A673 (cell line): ENCODE measurements at regions not wholly inside any gene's neighbourhood (a gene's known extent, or its start where the extent isn't known, plus 50 kb on each side); places are given as distances from the start of the nearest gene placed in this dataset.

Experiments
- BruUV-seq: library from RNA; stranded (reverse); fragments of 400-500 nt; replicated peaks from 2 replicates; lab custom pipeline; 2021; lab: Mats Ljungman, UMichigan
- CTCF ChIA-PET: fragments of 300-600 bp; sonication (Branson Sonifier 250); formaldehyde crosslinking; loops from one replicate; lab custom pipeline; 2022; ENCODE audit warnings: antibody characterized with exemption; lab: Charles Lee
- POLR2A ChIA-PET: fragments of 300-600 bp; sonication (Branson Sonifier 250); formaldehyde crosslinking; loops from one replicate; lab custom pipeline; 2022; ENCODE audit warnings: antibody characterized with exemption; ENCODE audit not compliant: low non-redundant PET; lab: Charles Lee
- DNase-seq: peaks from one replicate; pipeline ENCODE4 v3.0.0-alpha.2; 2015; ENCODE audit warnings: low spot score
- H3K27ac ChIP-seq: fragments of 200-600 bp; sonication (generic); 2 replicates; pipeline ENCODE4 v1.5.1; 2016; ENCODE audit warnings: mixed run types, low read depth, mild to moderate bottlenecking, mixed read lengths, antibody characterized with exemption, low read length; ENCODE audit not compliant: poor library complexity, severe bottlenecking
- H3K27me3 ChIP-seq: fragments of 200-600 bp; sonication (generic); replicated peaks from 2 replicates; pipeline ENCODE4 v1.6.1; 2017; ENCODE audit warnings: mixed run types, low read depth, mild to moderate bottlenecking, mixed read lengths, antibody characterized with exemption, low read length; ENCODE audit not compliant: insufficient read depth, poor library complexity
- H3K36me3 ChIP-seq: fragments of 200-600 bp; sonication (generic); 2 replicates; pipeline ENCODE4 v1.6.1; 2016; ENCODE audit warnings: mixed run types, mild to moderate bottlenecking, mixed read lengths, antibody characterized with exemption, low read length; ENCODE audit not compliant: insufficient read depth, poor library complexity, severe bottlenecking
- H3K4me1 ChIP-seq: fragments of 200-600 bp; sonication (generic); 2 replicates; pipeline ENCODE4 v1.6.1; 2017; ENCODE audit warnings: mixed run types, mild to moderate bottlenecking, mixed read lengths, antibody characterized with exemption, low read length; ENCODE audit not compliant: insufficient read depth, poor library complexity, severe bottlenecking
- H3K4me3 ChIP-seq: fragments of 200-600 bp; sonication (generic); 2 replicates; pipeline ENCODE4 v1.5.1; 2016; ENCODE audit warnings: low read depth, mixed run types, mild to moderate bottlenecking, mixed read lengths, low read length; ENCODE audit not compliant: poor library complexity, severe bottlenecking
- H3K9me3 ChIP-seq: fragments of 200-600 bp; sonication (generic); 2 replicates; pipeline ENCODE4 v1.6.1; 2016; ENCODE audit warnings: mixed run types, low read depth, mild to moderate bottlenecking, mixed read lengths, antibody characterized with exemption, low read length; ENCODE audit not compliant: poor library complexity, severe bottlenecking
- CTCF ChIP-seq: fragments of 300-800, 200-600 bp; sonication (generic); conservative IDR thresholded peaks from 2 replicates; pipeline ENCODE4 v1.5.1; 2017; ENCODE audit warnings: low read depth, mild to moderate bottlenecking, antibody characterized with exemption, low read length, moderate library complexity, mixed read lengths
- EZH2 ChIP-seq: fragments of 200-600 bp; sonication (generic); IDR thresholded peaks from 2 replicates; pipeline ENCODE4 v1.6.1; 2017; ENCODE audit warnings: borderline replicate concordance, low read depth, mild to moderate bottlenecking, mixed read lengths, antibody characterized with exemption, low read length; ENCODE audit not compliant: poor library complexity, severe bottlenecking
- intact Hi-C: fragments of 100-400 bp; cut with micrococcal nuclease; formaldehyde crosslinking; loops from one replicate; pipeline ENCODE4 v1.10.0; 2022; ENCODE audit not compliant: unreplicated experiment

GRCh38 chr4:123562994-123563750, 166.6 kb downstream of the SPRY1 start:
- Histone ChIP-seq H3K27ac (no peak overlapping the region), H3K9me3 (no peaks in the 10 kb centered on the region), H3K36me3 (no peaks in the 10 kb centered on the region), H3K4me1 (no peaks in the 10 kb centered on the region), H3K27me3 (no peaks in the 10 kb centered on the region), H3K4me3 (no peak overlapping the region)
- no TSS peak for BruUV-seq
- no peak for TF ChIP-seq EZH2
- TF ChIP-seq CTCF, result no peak
- intact Hi-C loops, result loop anchor here (5.0 to 10.0 kb wide), 3 partner anchors 92 to 549 kb away; no protein-coding TSS in a partner anchor
- ChIA-PET POLR2A (no interaction called here), CTCF (no interaction called here)
- DNase-seq, result no peak

- no peak overlapping the region for H3K27ac ChIP-seq
- H3K27me3 ChIP-seq, result no peaks in the 10 kb centered on the region
- intact Hi-C loops, result loop anchor here (2.0 to 10.0 kb wide), 4 partner anchors 90 to 547 kb away; no protein-coding TSS in a partner anchor
- BruUV-seq, result no TSS peak
- POLR2A ChIA-PET, result no interaction called here
- H3K4me3 ChIP-seq, result no peak overlapping the region
- H3K9me3 ChIP-seq, result no peaks in the 10 kb centered on the region
- peak; percentile 97 for TF ChIP-seq CTCF
- TF ChIP-seq EZH2, result no peak
- CTCF ChIA-PET, result interaction anchor here (0.6 kb wide), 2 partner anchors 10 to 437 kb away, joined by 3 read pairs; no protein-coding TSS in a partner anchor
- no peaks in the 10 kb centered on the region for H3K36me3 ChIP-seq
- no peaks in the 10 kb centered on the region for H3K4me1 ChIP-seq
- DNase-seq, result peak; percentile 85
These were observed 168.3 kb downstream of the SPRY1 start for GRCh38 chr4:123564758-123565346.

- intact Hi-C loops, result loop anchor here (10.0 kb wide), 1 partner anchor 86 kb away; no protein-coding TSS in a partner anchor
- CTCF ChIA-PET, result no interaction called here
These were observed 172.3 kb downstream of the SPRY1 start for GRCh38 chr4:123568936-123569335.

More at GRCh38 chr4:123568936-123569335, 172.3 kb downstream of the SPRY1 start:
- H3K9me3 ChIP-seq, result no peaks in the 10 kb centered on the region
- H3K27ac ChIP-seq, result no peak overlapping the region
- no peaks in the 10 kb centered on the region for H3K36me3 ChIP-seq
- no peak overlapping the region for H3K4me3 ChIP-seq
- no peaks in the 10 kb centered on the region for H3K27me3 ChIP-seq
- POLR2A ChIA-PET, result no interaction called here
- BruUV-seq, result no TSS peak
- H3K4me1 ChIP-seq, result no peaks in the 10 kb centered on the region
- no peak for TF ChIP-seq EZH2
- no peak for TF ChIP-seq CTCF
- peak; percentile 12 for DNase-seq
